PC-9 (cell line): ENCODE measurements at regions not wholly inside any gene's neighbourhood (a gene's known extent, or its start where the extent isn't known, plus 50 kb on each side); places are given as distances from the start of the nearest gene placed in this dataset.

Experiments used
- BruUV-seq: library from RNA; stranded (reverse); fragments of 400-500 nt; replicated peaks from 2 replicates; lab custom pipeline; 2021; lab: Mats Ljungman, UMichigan
- CTCF ChIA-PET: fragments of 300-600 bp; sonication (Branson Sonifier 250); formaldehyde crosslinking; loops from one replicate; lab custom pipeline; 2022; ENCODE audit warnings: antibody characterized with exemption; lab: Charles Lee
- POLR2A ChIA-PET: fragments of 300-600 bp; sonication (Branson Sonifier 250); formaldehyde crosslinking; loops from one replicate; lab custom pipeline; 2022; ENCODE audit warnings: antibody characterized with exemption; ENCODE audit not compliant: unreplicated experiment; lab: Charles Lee
- DNase-seq, 2 experiments: peaks; one replicate each; pipeline versions ENCODE4 v3.0.0 to v3.0.0-alpha.2; 2015 to 2022; ENCODE audit warnings: mixed read lengths in 1 of 2
- H2AFZ ChIP-seq: fragments of 200-600 bp; sonication (generic); 2 replicates; pipeline ENCODE4 v1.8.1; 2017; ENCODE audit warnings: antibody characterized with exemption
- H3F3A ChIP-seq: fragments of 200-600 bp; sonication (generic); 2 replicates; pipeline ENCODE4 v1.8.1; 2017; ENCODE audit warnings: antibody characterized with exemption, mild to moderate bottlenecking, low read depth; ENCODE audit not compliant: insufficient read depth
- H3K27ac ChIP-seq: fragments of 200-600 bp; sonication (generic); 2 replicates; pipeline ENCODE4 v1.6.1; 2016; ENCODE audit warnings: mixed run types
- H3K27me3 ChIP-seq: fragments of 200-600 bp; sonication (generic); 2 replicates; pipeline ENCODE4 v1.6.1; 2016; ENCODE audit warnings: low read depth, mixed run types; ENCODE audit not compliant: insufficient read depth
- H3K36me3 ChIP-seq: fragments of 200-600 bp; sonication (generic); 2 replicates; pipeline ENCODE4 v1.6.1; 2016; ENCODE audit warnings: low read depth, mixed run types
- H3K4me1 ChIP-seq: fragments of 200-600 bp; sonication (generic); replicated peaks from 2 replicates; pipeline ENCODE4 v1.6.1; 2016; ENCODE audit warnings: mixed run types; ENCODE audit not compliant: insufficient read depth
- H3K4me2 ChIP-seq: fragments of 200-600 bp; sonication (generic); 2 replicates; pipeline ENCODE4 v1.6.1; 2017; ENCODE audit warnings: mixed run types
- H3K4me3 ChIP-seq: fragments of 200-600 bp; sonication (generic); 2 replicates; pipeline ENCODE4 v1.6.1; 2016; ENCODE audit warnings: mixed run types
- H3K79me2 ChIP-seq: fragments of 200-600 bp; sonication (generic); 2 replicates; pipeline ENCODE4 v1.6.1; 2017; ENCODE audit warnings: low read depth, mixed run types
- H3K9me2 ChIP-seq: fragments of 200-600 bp; sonication (generic); 2 replicates; pipeline ENCODE4 v1.8.1; 2017; ENCODE audit warnings: mild to moderate bottlenecking; ENCODE audit not compliant: insufficient read depth
- H3K9me3 ChIP-seq: fragments of 200-600 bp; sonication (generic); 2 replicates; pipeline ENCODE4 v1.8.1; 2016; ENCODE audit warnings: low read depth; ENCODE audit not compliant: insufficient read depth
- H4K20me1 ChIP-seq: fragments of 200-600 bp; sonication (generic); 2 replicates; pipeline ENCODE4 v1.8.1; 2017; ENCODE audit not compliant: insufficient read depth
- CTCF ChIP-seq: fragments of 200-600 bp; sonication (generic); conservative IDR thresholded peaks from 2 replicates; pipeline ENCODE4 v1.6.1; 2017; ENCODE audit warnings: mixed run types, antibody characterized with exemption, mild to moderate bottlenecking, moderate library complexity
- EZH2 ChIP-seq: fragments of 200-600 bp; sonication (generic); IDR thresholded peaks from 2 replicates; pipeline ENCODE4 v1.8.0; 2017; ENCODE audit warnings: antibody characterized with exemption, low read depth
- intact Hi-C: fragments of 100-400 bp; cut with micrococcal nuclease; formaldehyde crosslinking; loops from one replicate; pipeline ENCODE4 v1.10.0; 2022; ENCODE audit not compliant: unreplicated experiment

DNA sequence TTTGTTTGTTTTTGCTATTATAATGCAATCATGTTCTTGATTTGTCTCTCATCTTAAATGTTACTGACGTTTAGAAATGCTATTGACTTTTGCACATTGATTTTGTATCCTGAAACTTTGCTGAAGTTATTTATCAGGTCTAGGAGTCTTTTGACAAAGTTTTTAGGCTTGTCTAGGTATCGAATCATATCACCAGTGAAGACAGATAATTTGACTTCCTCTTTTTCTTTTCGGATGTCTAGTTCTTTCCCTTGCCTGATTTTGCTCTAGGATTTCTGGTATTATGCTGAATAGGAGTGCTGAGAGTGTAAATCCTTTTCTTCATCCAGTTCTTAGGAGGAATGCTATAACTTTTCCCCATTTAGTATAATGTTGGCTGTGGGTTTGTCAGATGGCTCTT, 719.7 kb upstream of the BCHE start:
- Histone ChIP-seq H3K9me3 (no peaks in the 10 kb centered on the region), H3K9me2 (no peaks in the 10 kb centered on the region), H2AFZ (no peak overlapping the region), H3K4me3 (no peak overlapping the region), H3F3A (no peaks in the 10 kb centered on the region), H4K20me1 (no peaks in the 10 kb centered on the region), H3K27ac (no peak overlapping the region), H3K4me2 (no peak overlapping the region), H3K79me2 (no peaks in the 10 kb centered on the region), H3K27me3 (no peaks in the 10 kb centered on the region), H3K36me3 (no peaks in the 10 kb centered on the region), H3K4me1 (no peaks in the 10 kb centered on the region)
- ChIA-PET POLR2A (no interaction called here), CTCF (no interaction called here)
- no TSS peak for BruUV-seq
- TF ChIP-seq CTCF: no peak
- no peak for DNase-seq
- intact Hi-C loops: no loop called here

DNA sequence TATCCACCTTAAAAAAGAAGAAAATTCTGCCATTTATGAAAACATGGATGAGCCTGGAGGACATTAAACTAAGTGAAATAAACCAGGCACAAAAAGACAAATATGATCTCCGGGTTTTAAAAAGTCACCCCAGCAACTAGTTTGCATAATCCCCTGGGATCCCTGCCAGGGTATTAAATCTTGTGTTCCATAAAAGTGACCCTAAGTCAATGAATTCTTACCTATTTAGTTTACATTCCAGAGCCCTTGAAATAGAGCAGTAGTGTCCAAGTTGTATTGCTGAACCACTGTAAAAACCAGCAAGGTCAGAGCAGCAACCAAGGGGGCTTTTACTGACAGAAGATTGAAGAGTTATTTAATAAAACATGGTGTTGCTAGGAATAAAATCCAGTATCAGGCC, 716.8 kb upstream of the BCHE start:
- CTCF ChIA-PET: no interaction called here
- no peak overlapping the region for H3K4me2 ChIP-seq

DNA sequence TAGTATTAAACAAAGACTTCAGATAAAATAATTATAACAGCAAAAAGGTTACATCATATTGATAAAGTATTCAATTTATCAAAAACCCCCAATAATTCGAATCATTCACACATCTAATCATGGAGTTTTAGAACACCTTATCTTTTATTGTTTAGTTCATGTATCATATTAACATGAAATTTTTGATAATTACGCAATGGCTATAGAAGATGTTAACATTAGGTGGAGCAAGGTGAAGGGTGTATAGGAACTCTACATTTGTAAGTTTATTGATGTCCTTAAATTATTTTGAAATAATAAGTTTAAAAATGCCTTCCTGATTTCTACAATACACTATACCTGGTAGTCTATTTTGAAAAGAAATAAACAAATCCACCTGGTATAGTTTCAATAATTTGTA, 696.5 kb upstream of the BCHE start:
- Histone ChIP-seq H3K27me3 (no peaks in the 10 kb centered on the region), H3K36me3 (no peaks in the 10 kb centered on the region), H3K4me3 (no peak overlapping the region), H3K27ac (no peak overlapping the region), H4K20me1 (no peaks in the 10 kb centered on the region), H3K9me3 (no peaks in the 10 kb centered on the region), H3K9me2 (no peaks in the 10 kb centered on the region), H3K79me2 (no peaks in the 10 kb centered on the region), H3K4me1 (no peaks in the 10 kb centered on the region), H2AFZ (no peak overlapping the region), H3F3A (no peaks in the 10 kb centered on the region), H3K4me2 (no peak overlapping the region)
- DNase-seq: no peak
- TF ChIP-seq CTCF (no peak), EZH2 (no peak)
- no TSS peak for BruUV-seq
- intact Hi-C loops: no loop called here
- ChIA-PET POLR2A (no interaction called here), CTCF (no interaction called here)

More for the DNA sequence above, 716.8 kb upstream of the BCHE start:
- Histone ChIP-seq H3K27ac (no peak overlapping the region), H3K79me2 (no peaks in the 10 kb centered on the region), H3K4me3 (no peak overlapping the region), H3K9me2 (no peaks in the 10 kb centered on the region), H3K36me3 (no peaks in the 10 kb centered on the region), H3K9me3 (no peaks in the 10 kb centered on the region), H2AFZ (no peak overlapping the region), H4K20me1 (no peaks in the 10 kb centered on the region), H3K27me3 (no peaks in the 10 kb centered on the region), H3F3A (no peaks in the 10 kb centered on the region), H3K4me1 (no peaks in the 10 kb centered on the region)
- DNase-seq: no peak
- TF ChIP-seq EZH2 (no peak), CTCF (no peak)
- POLR2A ChIA-PET: no interaction called here
- intact Hi-C loops: no loop called here
- BruUV-seq: no TSS peak
